NCI-H128 (cell line): ENCODE measurements at regions not wholly inside any gene's neighbourhood (a gene's known extent, or its start where the extent isn't known, plus 50 kb on each side); places are given as distances from the start of the nearest gene placed in this dataset.

Experiments
- DNase-seq: peaks from one replicate; lab custom pipeline; 2025; ENCODE audit not compliant: unreplicated experiment; lab: John Stamatoyannopoulos, UW

GRCh38 chr2:234649951-234650350 is 153.1 kb upstream of the ARL4C start:
- no peak for DNase-seq

- no peak for DNase-seq
Measured at GRCh38 chr2:234643407-234643806, 146.5 kb upstream of the ARL4C start.

GRCh38 chr2:234641086-234641485 is 144.2 kb upstream of the ARL4C start:
- DNase-seq: no peak

- DNase-seq: no peak
Measured at GRCh38 chr2:234640657-234641056, 143.8 kb upstream of the ARL4C start.

- no peak for DNase-seq
Measured at GRCh38 chr2:234638966-234639365, 142.1 kb upstream of the ARL4C start.

DNA sequence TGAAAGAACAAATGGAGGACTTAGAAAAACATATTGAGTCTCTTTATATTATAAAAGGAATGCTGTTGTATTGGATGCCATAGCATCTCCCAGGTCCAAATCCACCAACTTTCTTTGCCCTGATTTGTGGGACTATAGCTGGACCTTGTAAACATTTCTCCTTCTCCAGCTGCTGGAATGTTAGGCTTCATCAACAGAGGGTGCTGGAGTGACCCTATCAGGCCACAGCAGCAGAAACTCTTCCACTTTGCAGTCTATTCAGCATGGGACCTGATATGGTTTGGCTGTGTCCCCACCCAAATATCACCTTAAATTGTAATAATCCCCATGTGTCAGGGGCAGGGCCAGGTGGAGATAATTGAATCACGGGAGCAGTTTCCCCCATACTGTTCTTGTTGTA is 138.4 kb upstream of the ARL4C start:
- DNase-seq: no peak

DNA sequence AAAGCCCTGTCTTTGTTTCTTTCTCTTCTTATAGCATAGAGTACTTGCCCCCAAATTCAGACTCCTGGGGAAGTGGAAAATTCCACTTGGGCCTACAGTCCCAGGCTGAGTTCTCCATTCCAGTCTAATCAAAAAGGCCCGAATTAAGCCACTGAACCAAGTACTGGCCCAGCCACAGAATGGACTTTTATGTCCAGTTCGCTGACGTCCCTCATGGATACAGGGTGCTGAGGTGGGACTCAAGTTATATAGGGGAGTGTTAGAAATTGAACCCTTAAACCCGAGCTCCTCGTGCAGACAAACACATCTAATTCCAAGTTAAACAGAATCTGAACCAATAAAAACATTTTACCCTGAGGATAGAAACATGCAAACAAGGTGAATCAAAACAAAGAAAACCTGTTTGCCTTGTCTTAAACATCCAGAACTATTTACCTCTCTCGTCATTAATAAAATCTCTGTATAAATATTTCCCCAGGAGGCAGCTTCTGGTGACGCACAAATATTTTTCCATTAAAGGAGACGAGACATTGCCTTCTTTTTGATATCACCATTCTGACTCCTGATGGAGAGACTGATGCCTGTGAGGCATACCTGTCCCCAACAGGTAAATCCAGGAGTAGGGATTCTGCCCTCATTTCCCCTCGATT is 136.8 kb upstream of the ARL4C start:
- no peak for DNase-seq

DNA sequence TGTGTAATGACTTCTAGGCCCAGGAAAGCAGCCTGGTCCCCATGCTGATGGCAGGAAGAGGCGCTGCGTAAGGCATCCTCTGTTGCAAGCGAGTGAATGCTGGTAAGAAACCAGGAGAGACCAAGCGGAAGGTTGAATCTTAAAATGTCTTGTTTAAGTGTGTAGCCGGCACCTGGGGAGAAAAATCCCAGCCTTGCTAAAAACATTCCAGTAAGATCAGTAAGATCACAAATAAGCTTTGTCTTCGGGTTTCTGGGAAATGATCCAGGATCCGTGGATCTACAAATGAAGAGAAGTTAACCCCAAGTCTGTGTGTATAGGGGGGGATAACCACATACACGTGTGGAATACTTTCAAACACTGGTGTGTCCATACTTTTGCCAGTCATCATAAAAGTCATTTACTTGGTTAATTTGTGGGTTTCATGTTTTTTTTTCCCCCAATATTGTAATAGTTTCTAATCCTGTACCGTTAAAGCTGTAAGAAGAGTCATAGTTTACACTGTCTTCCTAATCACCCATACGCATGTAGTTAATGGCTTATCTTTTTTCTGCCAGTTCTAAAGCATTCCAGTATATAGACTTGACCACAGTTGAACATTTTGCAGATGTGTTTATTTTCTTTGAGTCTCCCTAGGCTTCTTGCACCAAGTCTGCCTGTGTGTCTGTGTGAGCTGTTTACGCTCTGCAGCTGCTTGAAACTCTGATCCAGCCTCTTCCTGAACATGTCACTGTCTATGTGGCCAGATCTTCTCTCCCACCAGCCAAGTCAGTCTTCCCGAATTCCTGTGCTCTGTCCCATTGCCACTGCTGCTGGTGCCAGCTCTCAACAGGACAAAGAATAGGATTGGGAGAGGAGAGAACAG is 135.9 kb upstream of the ARL4C start:
- no peak for DNase-seq

- DNase-seq: no peak
Measured at GRCh38 chr2:234631646-234632514, 135.0 kb upstream of the ARL4C start.

GRCh38 chr2:234630801-234631261 is 133.9 kb upstream of the ARL4C start:
- DNase-seq: no peak

- DNase-seq: no peak
Measured at GRCh38 chr2:234629596-234629995, 132.7 kb upstream of the ARL4C start.

DNA sequence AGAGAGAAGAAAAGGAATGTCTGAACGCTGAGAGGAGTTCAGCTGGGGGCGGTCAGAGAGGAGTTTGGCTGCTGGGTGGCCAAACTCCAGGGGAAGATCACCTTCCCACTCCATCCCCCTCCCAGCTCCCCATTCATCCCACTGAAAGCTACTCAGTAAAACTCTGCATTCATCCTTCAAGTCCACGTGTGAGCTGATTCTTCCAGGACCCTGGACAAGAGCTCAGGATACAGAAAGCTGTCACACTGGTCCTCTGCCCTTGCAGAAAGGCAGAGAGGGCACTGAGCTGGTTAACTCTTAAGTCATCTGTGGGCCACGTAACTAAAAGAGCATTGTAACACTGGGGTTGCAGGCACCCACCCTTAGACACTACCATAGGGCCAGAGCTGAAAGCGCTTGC is 132.1 kb upstream of the ARL4C start:
- DNase-seq: no peak

DNA sequence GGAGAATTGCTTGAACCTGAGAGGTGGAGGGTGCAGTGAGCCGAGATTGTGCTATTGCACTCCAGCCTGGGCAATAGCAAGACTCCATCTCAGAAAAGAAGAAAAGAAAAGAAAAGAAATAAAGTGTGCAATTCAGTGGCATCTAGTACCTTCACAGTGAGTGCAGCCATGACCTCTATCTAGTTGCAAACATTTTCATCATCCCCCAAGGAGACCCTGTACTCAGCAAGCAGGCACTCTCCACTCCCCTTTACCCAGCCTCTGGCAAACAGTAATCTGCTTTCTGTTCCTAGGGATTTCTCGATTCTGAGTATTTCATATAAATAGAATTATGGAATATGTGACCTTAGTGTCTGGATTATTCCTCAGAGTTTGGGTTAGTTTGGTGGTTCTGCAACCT is 130.4 kb upstream of the ARL4C start:
- no peak for DNase-seq

GRCh38 chr2:234626566-234627130 is 129.8 kb upstream of the ARL4C start:
- no peak for DNase-seq

GRCh38 chr2:234625626-234626250 is 128.9 kb upstream of the ARL4C start:
- DNase-seq: no peak

DNA sequence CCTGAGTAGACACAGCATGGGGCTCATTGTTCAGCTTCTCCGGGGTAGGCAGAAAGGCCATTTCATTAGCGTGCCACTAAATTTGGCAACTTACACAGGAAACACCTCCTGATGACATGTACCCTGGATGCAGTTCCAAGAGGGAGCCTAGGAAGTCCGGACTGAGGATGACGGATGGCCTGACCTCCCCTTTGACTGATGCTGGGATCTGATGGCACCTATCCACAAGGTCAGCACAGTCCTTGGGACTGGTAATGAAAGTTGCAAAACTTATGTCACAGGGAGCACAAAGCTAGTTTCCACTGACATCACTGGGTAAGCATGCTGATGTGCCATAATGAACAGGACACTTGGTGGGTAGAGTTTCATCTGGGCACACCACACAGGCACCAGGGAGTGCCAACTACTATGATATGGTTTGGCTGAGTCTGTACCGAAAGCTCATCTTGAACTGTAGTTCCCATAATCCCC is 126.7 kb upstream of the ARL4C start:
- no peak for DNase-seq

- DNase-seq: no peak
Measured at GRCh38 chr2:234621120-234621519, 124.2 kb upstream of the ARL4C start.

DNA sequence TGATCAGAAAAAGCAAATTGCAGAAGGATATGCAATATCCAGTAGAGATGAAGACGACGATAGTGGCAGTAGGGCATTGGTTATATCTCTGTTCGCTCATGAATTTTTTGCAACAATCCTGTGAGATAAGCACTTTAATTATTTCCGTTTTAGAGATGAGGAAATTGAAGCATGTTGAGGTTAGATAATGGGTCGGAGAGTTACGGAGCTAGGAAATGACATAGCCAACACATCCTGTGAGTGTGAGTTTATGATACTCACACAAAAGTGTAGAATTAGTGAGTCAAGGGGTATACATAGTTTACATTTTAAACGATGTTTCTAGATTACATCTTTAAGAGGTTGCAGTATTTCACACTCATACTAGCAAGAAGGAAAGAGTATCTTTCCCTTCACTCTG is 123.1 kb upstream of the ARL4C start:
- no peak for DNase-seq

DNA sequence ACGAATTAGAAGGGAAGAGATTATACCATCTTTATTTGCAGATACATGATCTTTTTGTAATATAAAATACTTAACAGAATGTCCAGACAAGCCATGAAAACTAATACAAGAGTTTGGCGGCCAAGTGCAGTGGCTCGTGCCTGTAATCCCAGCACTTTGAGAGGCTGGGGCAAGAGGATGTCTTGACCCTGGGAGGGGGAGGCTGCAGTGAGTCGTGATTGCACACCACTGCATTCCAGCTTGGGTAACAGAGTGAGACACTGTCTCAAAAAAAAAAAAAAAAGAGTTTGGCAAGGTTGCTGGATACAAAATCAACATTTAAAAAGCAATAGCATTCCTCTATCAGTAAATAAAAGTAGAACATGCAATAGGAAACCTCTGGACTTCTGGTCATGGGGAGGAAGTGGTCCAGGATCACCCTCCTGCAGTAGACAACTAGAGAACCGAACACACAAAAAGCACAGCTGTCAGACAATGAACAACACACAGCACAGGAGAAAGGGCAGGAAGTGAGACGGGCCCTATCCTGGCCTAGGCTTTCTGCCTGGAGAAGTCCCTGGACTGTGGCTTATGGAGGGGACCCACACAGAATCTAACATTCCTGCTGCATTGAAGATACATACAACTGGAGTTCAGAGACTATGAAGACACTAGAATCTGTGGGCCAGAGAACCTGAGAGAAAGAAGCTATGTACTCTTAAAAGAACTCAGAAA is 118.9 kb upstream of the ARL4C start:
- DNase-seq: no peak

- no peak for DNase-seq
Measured at GRCh38 chr2:234611209-234611608, 114.3 kb upstream of the ARL4C start.
